GM18868 (cell line): ENCODE measurements at regions not wholly inside any gene's neighbourhood (a gene's known extent, or its start where the extent isn't known, plus 50 kb on each side); places are given as distances from the start of the nearest gene placed in this dataset.
A peak's percentile ranks its signal among the peaks of the same experiment; 100 is the strongest.
"Not testable (repeated sequence)": the region's sequence is repeated elsewhere in the genome, so short reads cannot be mapped to it uniquely, and the experiment has no call there.

ENCODE experiments used
- ATAC-seq: cut with Tn5 transposase; IDR thresholded peaks from one replicate; pipeline ENCODE4 v1.9.1; 2021; ENCODE audit warnings: mild to moderate bottlenecking, moderate library complexity; ENCODE audit not compliant: unreplicated experiment

GRCh38 chr10:78406648-78407008 lies 373.0 kb downstream of the RPS24 start:
- ATAC-seq: no peak

GRCh38 chr10:78407009-78407711 lies 373.5 kb downstream of the RPS24 start:
- ATAC-seq: peak; percentile 65

GRCh38 chr10:78407966-78408365 lies 374.3 kb downstream of the RPS24 start:
- ATAC-seq: no peak

GRCh38 chr10:78408671-78409472 lies 375.2 kb downstream of the RPS24 start:
- ATAC-seq: no peak

- no peak for ATAC-seq
These were observed 376.6 kb downstream of the RPS24 start for GRCh38 chr10:78410046-78410965.

GRCh38 chr10:78411716-78412115 lies 378.1 kb downstream of the RPS24 start:
- no peak for ATAC-seq

- ATAC-seq: no peak
These were observed 378.9 kb downstream of the RPS24 start for GRCh38 chr10:78412605-78413004.

GRCh38 chr10:78413076-78414055 lies 379.7 kb downstream of the RPS24 start:
- no peak for ATAC-seq

GRCh38 chr10:78414380-78414779 lies 380.7 kb downstream of the RPS24 start:
- ATAC-seq: no peak

- no peak for ATAC-seq
These were observed 381.4 kb downstream of the RPS24 start for GRCh38 chr10:78415111-78415510.

GRCh38 chr10:78416031-78417011 lies 382.7 kb downstream of the RPS24 start:
- no peak for ATAC-seq

- ATAC-seq: no peak
These were observed 384.0 kb downstream of the RPS24 start for GRCh38 chr10:78417425-78418370.

- no peak for ATAC-seq
These were observed 386.0 kb downstream of the RPS24 start for GRCh38 chr10:78419481-78420265.

GRCh38 chr10:78420946-78421735 lies 387.5 kb downstream of the RPS24 start:
- ATAC-seq: no peak

- ATAC-seq: not testable (repeated sequence)
These were observed 390.4 kb downstream of the RPS24 start for GRCh38 chr10:78424050-78424449.

GRCh38 chr10:78424723-78425122 lies 391.1 kb downstream of the RPS24 start:
- ATAC-seq: no peak
